Rectal smooth muscle tissue (tissue), 1 donor: ENCODE measurements at regions not wholly inside any gene's neighbourhood (a gene's known extent, or its start where the extent isn't known, plus 50 kb on each side); places are given as distances from the start of the nearest gene placed in this dataset.
"Not testable (repeated sequence)": the region's sequence is repeated elsewhere in the genome, so short reads cannot be mapped to it uniquely, and the experiment has no call there.

Source experiments
- H3K27ac ChIP-seq: one replicate; pipeline ENCODE4 v1.7.0; 2013; ENCODE audit warnings: low read depth, low read length, inconsistent platforms
- H3K27me3 ChIP-seq: one replicate; pipeline ENCODE4 v1.7.0; 2013; ENCODE audit warnings: low read length; ENCODE audit not compliant: control insufficient read depth, insufficient read depth
- H3K36me3 ChIP-seq: one replicate; pipeline ENCODE4 v1.7.0; 2013; ENCODE audit warnings: low read length; ENCODE audit not compliant: control insufficient read depth, insufficient read depth
- H3K4me1 ChIP-seq: one replicate; pipeline ENCODE4 v1.7.0; 2013; ENCODE audit warnings: low read length; ENCODE audit not compliant: control insufficient read depth, insufficient read depth
- H3K4me3 ChIP-seq: one replicate; pipeline ENCODE4 v1.7.0; 2013; ENCODE audit warnings: low read length
- H3K9ac ChIP-seq: one replicate; pipeline ENCODE4 v1.7.0; 2013; ENCODE audit warnings: low read length

DNA sequence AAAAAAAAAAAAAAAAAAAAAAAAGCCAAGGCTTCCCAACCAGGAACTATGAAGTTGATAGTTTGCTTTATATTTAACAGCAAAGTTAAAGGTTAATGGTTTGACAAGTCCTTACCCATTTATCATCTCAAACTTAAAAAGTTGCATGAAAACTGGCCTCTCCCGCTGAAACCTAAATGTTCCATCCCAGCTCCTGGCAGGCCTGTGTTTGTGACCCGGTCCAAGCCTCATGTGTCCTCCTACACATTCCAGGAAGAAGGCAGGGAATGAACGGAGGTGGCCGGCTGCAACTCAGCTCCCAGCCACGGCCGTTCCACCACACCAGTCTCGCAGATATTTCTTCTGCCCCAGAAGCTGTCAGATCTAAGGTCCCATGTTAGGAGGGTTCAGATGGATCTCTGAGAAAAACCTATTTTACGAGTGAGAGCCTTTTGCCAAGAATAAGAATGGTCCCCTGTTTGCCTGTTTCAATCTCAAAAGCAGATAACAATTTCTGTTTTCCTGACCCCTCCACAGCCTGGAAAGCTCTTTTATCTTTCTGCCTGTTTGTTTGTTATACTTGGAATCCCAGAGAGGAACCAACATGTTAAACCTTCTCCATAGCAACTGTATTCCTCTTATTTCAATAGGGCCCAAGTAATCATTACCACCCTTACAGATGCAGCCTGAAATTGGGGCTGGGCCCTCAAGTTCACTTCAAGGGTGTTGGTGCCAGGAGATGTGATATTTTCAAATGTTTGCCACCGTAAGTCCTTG, 56.5 kb downstream of the KCTD12 start:
- H3K9ac ChIP-seq: no peak overlapping the region
- H3K27me3 ChIP-seq: no peaks in the 10 kb centered on the region
- no peak overlapping the region for H3K27ac ChIP-seq
- H3K4me1 ChIP-seq: no peaks in the 10 kb centered on the region
- H3K4me3 ChIP-seq: no peak overlapping the region
- no peaks in the 10 kb centered on the region for H3K36me3 ChIP-seq

DNA sequence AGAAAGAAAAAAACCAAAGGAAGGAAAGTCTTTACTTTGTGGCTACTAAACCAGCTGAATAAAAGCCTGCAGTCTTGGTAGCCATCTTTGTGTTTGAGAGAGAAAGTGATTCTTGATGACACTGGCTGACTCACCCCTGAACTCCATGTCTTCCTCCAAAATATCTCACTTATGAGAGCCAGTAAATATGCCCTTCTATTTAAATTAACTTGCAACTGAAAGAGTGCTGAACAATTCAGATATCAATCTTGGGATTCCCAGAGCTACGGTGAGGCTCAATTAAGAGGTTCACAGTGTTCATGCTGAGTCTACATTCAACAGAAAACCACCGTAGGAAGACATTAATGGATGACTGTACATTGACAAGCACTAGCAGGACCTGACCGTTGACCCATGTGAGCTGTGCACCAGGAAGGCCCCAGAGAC, 57.9 kb downstream of the KCTD12 start:
- H3K27ac ChIP-seq: no peak overlapping the region
- no peak overlapping the region for H3K4me3 ChIP-seq
- H3K4me1 ChIP-seq: no peaks in the 10 kb centered on the region
- no peak overlapping the region for H3K9ac ChIP-seq
- no peaks in the 10 kb centered on the region for H3K36me3 ChIP-seq
- H3K27me3 ChIP-seq: no peaks in the 10 kb centered on the region

DNA sequence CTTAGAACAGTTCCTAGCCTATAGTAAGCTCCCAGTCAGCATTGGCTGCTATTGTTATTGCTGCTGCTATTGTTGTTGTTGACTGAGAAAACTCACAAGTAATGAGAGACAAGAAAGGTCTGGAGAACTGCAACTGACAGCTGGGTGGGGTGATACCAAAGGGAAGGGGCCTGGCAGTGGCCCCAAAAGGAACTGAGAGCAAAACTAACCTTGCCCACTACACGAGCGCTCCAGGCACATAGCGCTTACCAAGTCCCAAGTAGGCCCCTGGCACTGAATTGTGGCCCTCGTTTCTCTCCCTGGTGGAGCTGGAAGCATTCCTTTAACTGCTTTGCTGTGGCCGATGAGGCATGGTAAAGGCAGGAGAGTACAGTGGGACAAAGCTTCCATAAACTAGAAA, 59.7 kb downstream of the KCTD12 start:
- no peak overlapping the region for H3K4me3 ChIP-seq

DNA sequence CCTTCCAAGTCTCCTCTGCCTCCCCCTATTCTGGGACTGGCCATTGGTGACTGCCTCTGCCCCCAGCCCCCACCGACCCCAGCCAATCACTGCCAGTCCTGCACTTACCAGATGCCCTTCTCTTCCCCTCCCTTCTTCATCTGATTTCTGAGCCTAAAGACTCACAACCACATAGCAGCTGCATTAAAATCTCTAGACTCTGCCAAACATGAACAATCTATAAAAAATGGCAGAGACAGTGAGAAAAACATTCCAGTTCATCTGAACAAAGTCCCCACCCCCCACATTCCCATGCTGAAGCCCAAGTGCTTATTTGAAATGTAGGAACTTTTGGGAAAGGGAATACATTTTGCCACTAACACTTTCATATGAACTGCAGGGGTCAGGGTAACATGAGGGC, 60.8 kb downstream of the KCTD12 start:
- Histone ChIP-seq H3K27ac (no peak overlapping the region), H3K9ac (no peak overlapping the region), H3K4me1 (no peaks in the 10 kb centered on the region), H3K27me3 (no peaks in the 10 kb centered on the region), H3K4me3 (no peak overlapping the region), H3K36me3 (no peaks in the 10 kb centered on the region)

More for the DNA sequence above, 59.7 kb downstream of the KCTD12 start:
- no peaks in the 10 kb centered on the region for H3K36me3 ChIP-seq
- no peak overlapping the region for H3K27ac ChIP-seq
- no peaks in the 10 kb centered on the region for H3K27me3 ChIP-seq
- no peaks in the 10 kb centered on the region for H3K4me1 ChIP-seq
- H3K9ac ChIP-seq: no peak overlapping the region

DNA sequence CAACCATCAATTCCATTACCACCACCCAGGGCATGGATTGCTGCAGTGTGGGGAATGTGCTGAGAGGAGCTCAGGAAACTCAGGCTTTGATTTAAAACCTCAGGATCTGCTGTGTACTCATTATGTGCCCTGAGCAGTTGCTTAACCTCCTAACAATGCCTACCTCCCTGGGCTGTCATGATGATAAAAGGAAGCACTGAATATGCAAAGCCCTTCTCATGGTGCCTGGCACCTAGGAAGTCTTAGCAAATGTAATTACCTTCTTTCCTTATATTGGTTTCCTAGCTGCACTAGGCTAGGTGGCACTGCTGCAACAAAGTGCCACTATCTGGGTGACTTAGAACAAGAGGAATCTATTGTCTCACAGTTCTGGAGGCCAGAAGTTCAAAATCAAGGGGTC, 62.2 kb downstream of the KCTD12 start:
- Histone ChIP-seq H3K36me3 (no peaks in the 10 kb centered on the region), H3K4me1 (no peaks in the 10 kb centered on the region), H3K27ac (no peak overlapping the region), H3K9ac (no peak overlapping the region), H3K27me3 (no peaks in the 10 kb centered on the region), H3K4me3 (no peak overlapping the region)

DNA sequence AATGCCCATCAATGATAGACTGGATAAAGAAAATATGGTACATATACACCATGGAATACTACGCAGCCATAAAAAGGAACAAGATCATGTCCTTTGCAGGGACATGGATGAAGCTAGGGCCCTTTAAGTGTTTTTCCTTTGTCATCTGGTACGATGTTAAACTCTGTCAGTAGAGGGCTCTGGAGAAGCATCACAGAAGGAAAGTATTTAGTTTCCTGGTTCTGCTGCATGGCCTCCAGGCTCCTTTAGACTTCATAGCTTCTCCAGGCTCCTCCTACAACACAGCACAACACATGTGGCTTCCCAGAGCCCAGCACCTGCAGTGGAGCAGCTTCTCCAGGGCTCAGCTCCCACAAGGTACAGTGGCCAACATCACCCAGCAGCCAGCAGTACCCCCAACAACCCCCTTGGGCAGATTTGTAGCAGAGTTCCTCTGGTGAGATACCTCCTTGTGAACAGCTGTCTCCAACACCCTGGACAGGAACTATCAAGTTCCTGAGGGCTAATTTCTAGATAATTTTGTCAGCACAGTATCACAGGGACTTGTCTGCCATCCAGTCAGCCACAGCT, 63.4 kb downstream of the KCTD12 start:
- Histone ChIP-seq H3K9ac (no peak overlapping the region), H3K27ac (no peak overlapping the region), H3K36me3 (no peaks in the 10 kb centered on the region), H3K27me3 (no peaks in the 10 kb centered on the region), H3K4me1 (no peaks in the 10 kb centered on the region), H3K4me3 (no peak overlapping the region)

DNA sequence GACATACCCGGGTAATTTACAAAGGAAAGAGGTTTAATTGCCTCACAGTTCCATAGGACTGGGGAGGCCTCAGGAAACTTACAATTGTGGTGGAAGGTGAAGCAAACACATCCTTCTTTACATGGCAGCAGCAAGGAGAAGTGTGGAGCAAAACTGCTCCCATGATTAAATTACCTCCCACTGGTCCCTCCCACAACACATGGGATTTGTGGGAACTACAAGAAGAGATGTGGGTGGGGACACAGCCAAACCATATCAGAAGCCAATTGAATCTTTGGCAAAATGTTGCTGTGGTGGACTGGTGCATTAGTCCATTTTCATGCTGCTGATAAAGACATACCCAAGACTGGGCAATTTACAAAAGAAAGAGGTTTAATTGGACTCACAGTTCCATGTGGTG, 65.0 kb downstream of the KCTD12 start:
- not testable (repeated sequence) for H3K4me3 ChIP-seq, H3K27ac ChIP-seq, H3K36me3 ChIP-seq, H3K9ac ChIP-seq, H3K27me3 ChIP-seq, H3K4me1 ChIP-seq

DNA sequence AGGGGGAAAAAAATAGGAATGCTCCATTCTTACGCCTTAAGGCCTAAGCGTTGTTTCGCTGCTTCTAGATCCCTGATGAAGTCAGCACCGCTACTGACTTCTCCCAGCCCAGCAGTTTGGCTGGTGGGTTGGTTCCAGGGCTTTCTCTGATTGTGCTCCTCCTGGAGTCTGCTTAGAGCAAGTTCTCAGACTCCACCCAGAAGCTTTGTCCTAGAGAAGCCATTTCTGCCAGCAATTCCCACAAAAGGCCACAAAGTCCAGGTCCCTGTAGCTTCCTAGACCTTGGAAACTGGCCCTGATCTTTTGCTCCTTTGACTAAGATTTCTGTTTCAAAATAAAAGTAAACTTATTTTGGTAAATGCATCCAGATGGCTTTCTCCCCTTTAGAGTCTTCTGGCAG, 65.4 kb downstream of the KCTD12 start:
- Histone ChIP-seq H3K4me1 (no peaks in the 10 kb centered on the region), H3K36me3 (no peaks in the 10 kb centered on the region), H3K27ac (no peak overlapping the region), H3K27me3 (no peaks in the 10 kb centered on the region), H3K9ac (no peak overlapping the region), H3K4me3 (no peak overlapping the region)

DNA sequence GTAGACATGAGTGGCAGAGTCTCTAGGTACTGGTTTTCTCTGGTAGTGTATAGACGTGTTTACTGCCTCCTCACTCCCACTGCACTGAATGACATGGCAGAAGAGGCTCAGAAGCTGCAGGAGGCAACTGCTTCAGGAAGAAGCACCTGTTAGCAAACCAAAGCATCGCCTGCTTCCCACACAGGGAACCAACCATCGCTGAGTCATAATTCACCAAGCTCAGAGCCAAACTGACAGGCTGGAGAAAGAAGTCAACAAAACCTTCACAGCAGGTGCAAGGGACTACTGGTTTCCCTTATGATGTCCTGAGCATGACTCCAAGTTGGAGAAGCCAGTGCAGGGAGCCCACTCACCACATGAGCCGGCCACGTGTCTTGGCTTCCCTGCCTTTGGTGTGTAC, 69.8 kb downstream of the KCTD12 start:
- H3K4me3 ChIP-seq: no peak overlapping the region
- H3K27me3 ChIP-seq: no peaks in the 10 kb centered on the region
- H3K4me1 ChIP-seq: no peaks in the 10 kb centered on the region
- H3K36me3 ChIP-seq: no peaks in the 10 kb centered on the region
- H3K9ac ChIP-seq: no peak overlapping the region
- no peak overlapping the region for H3K27ac ChIP-seq

DNA sequence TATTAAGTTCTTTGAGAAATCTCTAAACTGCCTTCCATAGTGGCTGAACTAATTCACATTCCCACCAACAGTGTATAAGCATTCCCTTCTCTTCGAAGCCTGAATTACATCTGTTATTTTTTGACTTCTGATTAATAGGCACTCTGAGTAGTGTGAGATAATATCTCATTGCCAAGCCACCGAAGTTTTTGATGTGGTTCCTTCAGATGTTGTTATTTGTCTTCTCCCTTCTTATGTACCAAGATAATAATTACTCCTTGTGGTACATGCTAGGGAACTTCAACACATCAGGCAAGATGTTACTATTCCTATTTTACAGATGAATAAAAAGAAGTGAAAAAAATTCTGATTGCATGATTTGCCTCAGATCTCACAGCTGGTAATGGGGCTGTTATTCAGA, 70.9 kb downstream of the KCTD12 start:
- no peak overlapping the region for H3K4me3 ChIP-seq
- no peaks in the 10 kb centered on the region for H3K27me3 ChIP-seq
- H3K36me3 ChIP-seq: no peaks in the 10 kb centered on the region
- no peak overlapping the region for H3K27ac ChIP-seq
- H3K9ac ChIP-seq: no peak overlapping the region
- H3K4me1 ChIP-seq: no peaks in the 10 kb centered on the region

DNA sequence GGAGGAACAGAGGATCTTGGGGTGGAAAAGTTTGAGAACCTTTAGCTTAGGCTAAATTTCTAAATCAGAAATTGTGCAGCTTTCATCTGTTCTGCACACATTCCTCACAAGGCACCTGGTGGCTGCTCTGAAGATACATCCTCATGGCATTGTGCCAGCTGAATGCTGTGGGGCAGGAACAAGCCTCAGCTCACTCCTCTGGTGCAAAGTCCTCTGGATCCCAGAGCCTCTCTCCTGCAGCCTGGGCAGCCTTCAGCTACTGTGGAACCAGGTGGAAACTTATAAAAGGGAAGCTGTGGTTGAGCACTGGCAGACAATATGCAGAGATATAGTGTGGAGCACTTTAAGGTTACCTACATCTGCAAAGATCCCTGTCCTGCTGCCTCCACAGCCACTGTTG, 72.3 kb downstream of the KCTD12 start:
- no peaks in the 10 kb centered on the region for H3K4me1 ChIP-seq
- H3K27me3 ChIP-seq: no peaks in the 10 kb centered on the region
- H3K9ac ChIP-seq: no peak overlapping the region
- no peaks in the 10 kb centered on the region for H3K36me3 ChIP-seq
- H3K4me3 ChIP-seq: no peak overlapping the region
- no peak overlapping the region for H3K27ac ChIP-seq

DNA sequence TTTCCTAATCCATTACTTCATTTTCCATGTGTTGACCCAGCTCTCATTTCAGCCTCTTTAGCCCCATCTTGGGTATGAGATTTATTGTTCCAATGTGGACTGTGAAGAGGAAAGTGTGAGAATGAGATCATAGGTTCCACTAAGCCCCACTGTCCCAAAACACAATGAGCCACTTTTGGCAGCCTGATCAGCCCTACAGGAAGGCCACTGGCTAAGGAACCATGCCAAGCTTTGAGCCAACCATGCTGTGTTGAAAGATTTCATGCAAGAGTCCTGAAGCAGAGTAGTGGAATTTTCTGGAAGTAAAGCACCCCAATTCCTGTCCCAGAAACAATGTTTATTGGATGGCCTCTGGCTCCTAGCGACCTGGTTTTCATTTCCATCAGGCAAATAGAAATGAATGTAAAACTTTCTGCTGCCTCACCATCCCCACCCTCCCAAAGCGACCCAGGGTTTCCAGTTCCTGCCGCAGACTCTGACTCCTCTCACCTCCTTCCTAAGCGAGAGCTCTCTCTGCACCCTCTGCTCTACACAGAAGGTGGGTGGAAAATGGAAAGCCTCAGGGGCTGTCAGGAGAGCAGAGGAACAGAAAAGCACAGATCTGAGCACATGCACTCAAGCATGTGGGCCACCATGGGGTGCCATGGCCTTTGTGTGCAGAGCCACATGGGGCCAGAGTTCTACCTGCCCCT, 73.1 kb downstream of the KCTD12 start:
- Histone ChIP-seq H3K36me3 (no peaks in the 10 kb centered on the region), H3K4me1 (no peaks in the 10 kb centered on the region), H3K27me3 (no peaks in the 10 kb centered on the region), H3K27ac (no peak overlapping the region), H3K4me3 (no peak overlapping the region), H3K9ac (no peak overlapping the region)
